ENCODE measurements at regions not wholly inside any gene's neighbourhood (a gene's known extent, or its start where the extent isn't known, plus 50 kb on each side); places are given as distances from the start of the nearest gene placed in this dataset.

DNA sequence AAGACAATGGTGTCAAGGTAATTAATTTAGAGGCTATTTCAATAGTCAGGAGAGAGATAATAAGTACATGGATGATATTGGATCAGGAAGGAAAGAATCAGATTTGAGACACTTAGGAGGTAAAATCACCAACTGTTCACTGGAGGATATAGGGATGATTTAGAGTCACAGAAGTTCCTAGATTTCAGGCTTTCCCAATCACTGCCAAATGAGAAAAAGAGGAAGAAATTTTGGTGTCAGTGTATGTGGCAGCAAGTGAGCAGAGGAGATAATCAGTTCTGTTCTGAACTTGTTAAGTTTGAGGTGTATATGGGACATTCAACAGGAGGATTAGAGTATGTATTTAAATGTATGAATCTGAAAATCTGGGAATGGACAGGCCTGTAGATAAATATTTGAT, 640.4 kb downstream of the NR4A2 start:
- Histone ChIP-seq H3K27me3 (replicated peaks; ENCODE audit: control insufficient read depth, insufficient read depth, low read length) (no peaks in the 10 kb centered on the region), H3K36me3 (ENCODE audit: control insufficient read depth, insufficient read depth, low read length) (no peaks in the 10 kb centered on the region), H3K4me3 (replicated peaks; ENCODE audit: low read depth, low read length) (no peak overlapping the region)
- no peak for DNase-seq (ENCODE audit: extremely low read depth, insufficient read length)
- no peak for TF ChIP-seq CTCF (IDR thresholded peaks at IDR 0.05; ENCODE audit: insufficient read depth, low read length, poor library complexity, severe bottlenecking)

GRCh38 chr2:155690785-155691184, 641.7 kb downstream of the NR4A2 start:
- Histone ChIP-seq H3K27me3 (replicated peaks; ENCODE audit: control insufficient read depth, insufficient read depth, low read length) (no peaks in the 10 kb centered on the region), H3K36me3 (ENCODE audit: control insufficient read depth, insufficient read depth, low read length) (no peaks in the 10 kb centered on the region), H3K4me3 (replicated peaks; ENCODE audit: low read depth, low read length) (no peak overlapping the region)
- TF ChIP-seq CTCF (IDR thresholded peaks at IDR 0.05; ENCODE audit: insufficient read depth, low read length, poor library complexity, severe bottlenecking), result no peak
- DNase-seq (ENCODE audit: extremely low read depth, insufficient read length), result peak; percentile 16

GRCh38 chr2:155689791-155690190, 642.7 kb downstream of the NR4A2 start:
- no peak overlapping the region for H3K4me3 ChIP-seq (replicated peaks; ENCODE audit: low read depth, low read length)
- no peaks in the 10 kb centered on the region for H3K36me3 ChIP-seq (ENCODE audit: control insufficient read depth, insufficient read depth, low read length)
- no peaks in the 10 kb centered on the region for H3K27me3 ChIP-seq (replicated peaks; ENCODE audit: control insufficient read depth, insufficient read depth, low read length)
- no peak for TF ChIP-seq CTCF (IDR thresholded peaks at IDR 0.05; ENCODE audit: insufficient read depth, low read length, poor library complexity, severe bottlenecking)
- DNase-seq (ENCODE audit: extremely low read depth, insufficient read length), result no peak

DNA sequence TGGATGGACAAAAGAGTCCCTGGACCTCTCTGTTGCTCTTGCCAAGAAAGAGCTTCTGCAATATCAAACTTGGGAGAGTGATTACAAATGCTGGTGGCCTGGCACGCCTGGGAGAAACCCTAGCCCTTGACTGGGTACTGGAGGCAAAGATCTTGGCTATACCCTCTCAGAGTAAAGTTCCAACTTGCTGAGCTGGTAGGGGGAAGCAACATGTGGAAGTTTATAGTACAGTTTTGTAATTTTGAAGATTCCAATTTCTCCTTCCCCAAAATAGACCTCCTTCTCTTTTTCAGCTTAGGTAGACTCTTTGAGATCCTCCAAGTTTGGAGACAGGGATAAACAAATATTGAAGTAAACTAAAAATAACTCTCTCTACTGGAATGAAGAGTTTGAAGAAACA, 645.3 kb downstream of the NR4A2 start:
- TF ChIP-seq CTCF (IDR thresholded peaks at IDR 0.05; ENCODE audit: insufficient read depth, low read length, poor library complexity, severe bottlenecking), result no peak
- no peak for DNase-seq (ENCODE audit: extremely low read depth, insufficient read length)
- H3K27me3 ChIP-seq (replicated peaks; ENCODE audit: control insufficient read depth, insufficient read depth, low read length), result no peaks in the 10 kb centered on the region
- no peak overlapping the region for H3K4me3 ChIP-seq (replicated peaks; ENCODE audit: low read depth, low read length)
- H3K36me3 ChIP-seq (ENCODE audit: control insufficient read depth, insufficient read depth, low read length), result no peaks in the 10 kb centered on the region

DNA sequence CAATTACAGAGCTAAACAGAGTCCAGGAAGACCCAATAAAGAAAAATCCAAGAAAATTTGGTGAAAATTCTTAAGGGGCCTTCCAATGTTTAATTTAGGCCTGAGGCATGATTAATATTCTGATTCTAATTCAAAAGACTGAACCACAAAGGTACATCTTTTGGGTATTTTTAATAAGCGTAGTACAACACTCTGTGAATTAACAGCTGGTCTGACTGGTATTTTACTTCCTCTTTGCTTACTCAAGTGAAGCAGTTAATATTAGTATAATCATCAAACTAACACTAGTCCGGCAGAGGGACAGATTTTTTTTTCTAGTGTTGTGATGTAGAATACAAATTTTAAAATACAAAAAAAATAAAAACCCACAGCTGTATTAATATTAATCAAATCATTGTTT, 652.9 kb downstream of the NR4A2 start:
- no peak for TF ChIP-seq CTCF (IDR thresholded peaks at IDR 0.05; ENCODE audit: insufficient read depth, low read length, poor library complexity, severe bottlenecking)
- no peak overlapping the region for H3K4me3 ChIP-seq (replicated peaks; ENCODE audit: low read depth, low read length)
- no peak for DNase-seq (ENCODE audit: extremely low read depth, insufficient read length)
- no peaks in the 10 kb centered on the region for H3K27me3 ChIP-seq (replicated peaks; ENCODE audit: control insufficient read depth, insufficient read depth, low read length)
- H3K36me3 ChIP-seq (ENCODE audit: control insufficient read depth, insufficient read depth, low read length), result no peaks in the 10 kb centered on the region

DNA sequence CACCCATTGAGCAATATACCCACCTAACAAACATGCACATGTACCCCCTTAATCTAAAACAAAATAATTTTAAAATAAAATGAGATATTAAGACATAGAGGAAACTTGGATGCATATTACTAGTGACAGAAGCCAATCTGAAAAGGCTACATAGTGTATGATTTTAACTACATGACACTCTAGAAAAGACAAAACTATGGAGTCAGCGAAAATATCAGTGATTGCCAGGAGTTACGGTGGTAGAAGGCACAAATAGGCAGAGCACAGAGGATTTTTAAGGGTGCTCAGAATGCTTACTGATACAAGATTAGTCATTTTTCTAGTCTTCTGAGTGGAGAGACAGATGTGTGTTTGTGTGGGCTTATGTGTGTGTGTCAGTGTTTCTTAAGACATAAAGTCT, 656.6 kb downstream of the NR4A2 start:
- Histone ChIP-seq H3K36me3 (ENCODE audit: control insufficient read depth, insufficient read depth, low read length) (no peaks in the 10 kb centered on the region), H3K27me3 (replicated peaks; ENCODE audit: control insufficient read depth, insufficient read depth, low read length) (no peaks in the 10 kb centered on the region), H3K4me3 (replicated peaks; ENCODE audit: low read depth, low read length) (no peak overlapping the region)
- TF ChIP-seq CTCF (IDR thresholded peaks at IDR 0.05; ENCODE audit: insufficient read depth, low read length, poor library complexity, severe bottlenecking), result no peak
- DNase-seq (ENCODE audit: extremely low read depth, insufficient read length), result no peak
